ENCODE measurements at regions not wholly inside any gene's neighbourhood (a gene's known extent, or its start where the extent isn't known, plus 50 kb on each side); places are given as distances from the start of the nearest gene placed in this dataset.

- Histone ChIP-seq H3K9me3 (no peaks in the 10 kb centered on the region; the same call in 1 of the 2 replicates), H3K4me1 (no peaks in the 10 kb centered on the region), H3K36me3 (ENCODE audit: control insufficient read depth, insufficient read depth, low read length) (no peaks in the 10 kb centered on the region), H3K27me3 (replicated peaks; ENCODE audit: control insufficient read depth, insufficient read depth, low read length) (no peaks in the 10 kb centered on the region), H3K4me3 (ENCODE audit: low read depth, low read length) (no peak overlapping the region)
- no TSS peak for BruUV-seq (replicated peaks)
- no peak for DNase-seq
- H3K9me3 Mint-ChIP-seq (ENCODE audit: unreplicated experiment): no peaks in the 10 kb centered on the region
- H3K36me3 Mint-ChIP-seq (ENCODE audit: insufficient read depth, unreplicated experiment): no peaks in the 10 kb centered on the region
- H3K4me1 Mint-ChIP-seq (ENCODE audit: low read depth, unreplicated experiment): no peaks in the 10 kb centered on the region
- no peak overlapping the region for H3K27ac Mint-ChIP-seq (ENCODE audit: unreplicated experiment)
- peaks cover 8% of the 10 kb centered on the region for H3K27me3 Mint-ChIP-seq (ENCODE audit: insufficient read depth, unreplicated experiment)
- intact Hi-C loops (cut with micrococcal nuclease; ENCODE audit: unreplicated experiment): no loop called here
- no peak for TF ChIP-seq CTCF (IDR thresholded peaks at IDR 0.05; ENCODE audit: insufficient read depth in 1 of 2, low read depth in 1 of 2, low read length in 1 of 2, severe bottlenecking in 1 of 2, unreplicated experiment in 1 of 2)
- ChIA-PET CTCF (no interaction called here), POLR2A (no interaction called here)
- H3K4me3 Mint-ChIP-seq (ENCODE audit: unreplicated experiment): no peak overlapping the region
Measured at GRCh38 chr5:4022056-4022670, 426.5 kb downstream of the IRX1 start.

- no peaks in the 10 kb centered on the region for H3K9me3 Mint-ChIP-seq (ENCODE audit: unreplicated experiment)
- H3K27ac Mint-ChIP-seq (ENCODE audit: unreplicated experiment): no peak overlapping the region
- no peak overlapping the region for H3K4me3 Mint-ChIP-seq (ENCODE audit: unreplicated experiment)
- no peak for TF ChIP-seq CTCF (IDR thresholded peaks at IDR 0.05; ENCODE audit: insufficient read depth in 1 of 2, low read depth in 1 of 2, low read length in 1 of 2, severe bottlenecking in 1 of 2, unreplicated experiment in 1 of 2)
- Histone ChIP-seq H3K4me3 (ENCODE audit: low read depth, low read length) (no peak overlapping the region), H3K27me3 (replicated peaks; ENCODE audit: control insufficient read depth, insufficient read depth, low read length) (no peaks in the 10 kb centered on the region), H3K9me3 (no peaks in the 10 kb centered on the region), H3K4me1 (no peaks in the 10 kb centered on the region), H3K36me3 (ENCODE audit: control insufficient read depth, insufficient read depth, low read length) (no peaks in the 10 kb centered on the region)
- H3K27me3 Mint-ChIP-seq (ENCODE audit: insufficient read depth, unreplicated experiment): peaks cover 8% of the 10 kb centered on the region
- no peak for DNase-seq
- no peaks in the 10 kb centered on the region for H3K36me3 Mint-ChIP-seq (ENCODE audit: insufficient read depth, unreplicated experiment)
- H3K4me1 Mint-ChIP-seq (ENCODE audit: low read depth, unreplicated experiment): no peaks in the 10 kb centered on the region
- BruUV-seq (replicated peaks): no TSS peak
- intact Hi-C loops (cut with micrococcal nuclease; ENCODE audit: unreplicated experiment): no loop called here
- POLR2A ChIA-PET: no interaction called here
- CTCF ChIA-PET: no interaction called here
Measured at GRCh38 chr5:4023091-4023752, 427.6 kb downstream of the IRX1 start.

- no peak overlapping the region for H3K27ac Mint-ChIP-seq (ENCODE audit: unreplicated experiment)
- no peak for DNase-seq
- peaks cover 8% of the 10 kb centered on the region for H3K27me3 Mint-ChIP-seq (ENCODE audit: insufficient read depth, unreplicated experiment)
- TF ChIP-seq CTCF (IDR thresholded peaks at IDR 0.05; ENCODE audit: insufficient read depth in 1 of 2, low read depth in 1 of 2, low read length in 1 of 2, severe bottlenecking in 1 of 2, unreplicated experiment in 1 of 2): no peak
- no peaks in the 10 kb centered on the region for H3K27me3 ChIP-seq (replicated peaks; ENCODE audit: control insufficient read depth, insufficient read depth, low read length)
- no peak overlapping the region for H3K4me3 ChIP-seq (ENCODE audit: low read depth, low read length)
- intact Hi-C loops (cut with micrococcal nuclease; ENCODE audit: unreplicated experiment): no loop called here
- CTCF ChIA-PET: no interaction called here
- POLR2A ChIA-PET: no interaction called here
- no peaks in the 10 kb centered on the region for H3K4me1 Mint-ChIP-seq (ENCODE audit: low read depth, unreplicated experiment)
- no peaks in the 10 kb centered on the region for H3K9me3 ChIP-seq
- H3K36me3 ChIP-seq (ENCODE audit: control insufficient read depth, insufficient read depth, low read length): no peaks in the 10 kb centered on the region
- H3K36me3 Mint-ChIP-seq (ENCODE audit: insufficient read depth, unreplicated experiment): no peaks in the 10 kb centered on the region
- H3K4me3 Mint-ChIP-seq (ENCODE audit: unreplicated experiment): no peak overlapping the region
- no peaks in the 10 kb centered on the region for H3K4me1 ChIP-seq
- H3K9me3 Mint-ChIP-seq (ENCODE audit: unreplicated experiment): no peaks in the 10 kb centered on the region
- no TSS peak for BruUV-seq (replicated peaks)
Measured at GRCh38 chr5:4023753-4024335, 428.2 kb downstream of the IRX1 start.

Measured in Caco-2 (cell line).